Upper lobe of left lung (tissue), 4 donors: ENCODE measurements at regions not wholly inside any gene's neighbourhood (a gene's known extent, or its start where the extent isn't known, plus 50 kb on each side); places are given as distances from the start of the nearest gene placed in this dataset.

Source experiments
- CTCF ChIP-seq, 6 experiments: fragments of 450-650 bp in 4 of 6; fragments of 200-600 bp in 2 of 6; sonication (generic) in 2 of 6; IDR thresholded peaks; one replicate each; pipeline ENCODE4 v1.5.1; 2016 to 2019; ENCODE audit warnings: antibody characterized with exemption in 6 of 6
- POLR2A ChIP-seq, 4 donors: fragments of 450-650 bp; IDR thresholded peaks; one replicate each; pipeline ENCODE4 v1.5.1; 2016 to 2017; ENCODE audit warnings: antibody characterized with exemption in 4 of 4, mild to moderate bottlenecking in 2 of 4
- POLR2AphosphoS5 ChIP-seq, 2 donors: sonication (generic); formaldehyde crosslinking; IDR thresholded peaks; one replicate each; pipeline ENCODE4 v1.5.1; 2017; ENCODE audit warnings: antibody characterized with exemption in 2 of 2

GRCh38 chr12:103207936-103208335, 250.5 kb downstream of the ASCL1 start:
- TF ChIP-seq CTCF (IDR thresholded peaks at IDR 0.05) (no peak), POLR2AphosphoS5 (IDR thresholded peaks at IDR 0.05) (no peak), POLR2A (IDR thresholded peaks at IDR 0.05) (no peak)
